ENCODE measurements at regions not wholly inside any gene's neighbourhood (a gene's known extent, or its start where the extent isn't known, plus 50 kb on each side); places are given as distances from the start of the nearest gene placed in this dataset.

GRCh38 chr14:76947078-76947837, 81.2 kb downstream of the IRF2BPL start:
- peak; percentile 67 for TF ChIP-seq CTCF (IDR thresholded peaks at IDR 0.05; ENCODE audit: insufficient read depth, low read length, severe bottlenecking)
- H3K4me3 ChIP-seq (ENCODE audit: low read depth, low read length) = no peak overlapping the region
- H3K36me3 ChIP-seq (ENCODE audit: control insufficient read depth, insufficient read depth, low read length) = no peaks in the 10 kb centered on the region
- DNase-seq (ENCODE audit: low read depth) = peak; percentile 83
- FAIRE-seq = no peak
- H3K27me3 ChIP-seq (ENCODE audit: control insufficient read depth, insufficient read depth, low read length) = no peaks in the 10 kb centered on the region

DNA sequence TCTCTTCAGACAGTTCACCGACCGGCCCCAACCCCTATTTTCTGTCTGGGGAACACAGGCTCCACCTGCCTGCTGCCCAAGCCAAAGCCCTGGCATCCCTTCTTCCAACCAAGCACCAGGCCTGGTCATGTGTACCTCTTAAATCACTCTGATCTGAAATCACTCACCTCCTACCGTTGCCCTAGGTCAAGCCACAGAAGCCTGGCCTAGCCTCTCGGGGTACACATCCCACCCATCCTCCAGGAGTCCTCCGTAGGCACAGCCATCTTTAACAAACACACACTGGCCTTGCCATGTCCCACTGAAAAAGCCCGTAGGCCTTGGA, 81.8 kb downstream of the IRF2BPL start:
- FAIRE-seq (no peak), DNase-seq (ENCODE audit: low read depth) (no peak)
- TF ChIP-seq CTCF (IDR thresholded peaks at IDR 0.05; ENCODE audit: insufficient read depth, low read length, severe bottlenecking) = no peak
- no peaks in the 10 kb centered on the region for H3K36me3 ChIP-seq (ENCODE audit: control insufficient read depth, insufficient read depth, low read length)
- no peak overlapping the region for H3K4me3 ChIP-seq (ENCODE audit: low read depth, low read length)
- H3K27me3 ChIP-seq (ENCODE audit: control insufficient read depth, insufficient read depth, low read length) = no peaks in the 10 kb centered on the region

GRCh38 chr14:76943072-76943471, 85.4 kb downstream of the IRF2BPL start:
- DNase-seq (ENCODE audit: low read depth) (no peak), FAIRE-seq (no peak)
- no peak for TF ChIP-seq CTCF (IDR thresholded peaks at IDR 0.05; ENCODE audit: insufficient read depth, low read length, severe bottlenecking)
- Histone ChIP-seq H3K4me3 (ENCODE audit: low read depth, low read length) (no peak overlapping the region), H3K27me3 (ENCODE audit: control insufficient read depth, insufficient read depth, low read length) (no peaks in the 10 kb centered on the region), H3K36me3 (ENCODE audit: control insufficient read depth, insufficient read depth, low read length) (no peaks in the 10 kb centered on the region)

DNA sequence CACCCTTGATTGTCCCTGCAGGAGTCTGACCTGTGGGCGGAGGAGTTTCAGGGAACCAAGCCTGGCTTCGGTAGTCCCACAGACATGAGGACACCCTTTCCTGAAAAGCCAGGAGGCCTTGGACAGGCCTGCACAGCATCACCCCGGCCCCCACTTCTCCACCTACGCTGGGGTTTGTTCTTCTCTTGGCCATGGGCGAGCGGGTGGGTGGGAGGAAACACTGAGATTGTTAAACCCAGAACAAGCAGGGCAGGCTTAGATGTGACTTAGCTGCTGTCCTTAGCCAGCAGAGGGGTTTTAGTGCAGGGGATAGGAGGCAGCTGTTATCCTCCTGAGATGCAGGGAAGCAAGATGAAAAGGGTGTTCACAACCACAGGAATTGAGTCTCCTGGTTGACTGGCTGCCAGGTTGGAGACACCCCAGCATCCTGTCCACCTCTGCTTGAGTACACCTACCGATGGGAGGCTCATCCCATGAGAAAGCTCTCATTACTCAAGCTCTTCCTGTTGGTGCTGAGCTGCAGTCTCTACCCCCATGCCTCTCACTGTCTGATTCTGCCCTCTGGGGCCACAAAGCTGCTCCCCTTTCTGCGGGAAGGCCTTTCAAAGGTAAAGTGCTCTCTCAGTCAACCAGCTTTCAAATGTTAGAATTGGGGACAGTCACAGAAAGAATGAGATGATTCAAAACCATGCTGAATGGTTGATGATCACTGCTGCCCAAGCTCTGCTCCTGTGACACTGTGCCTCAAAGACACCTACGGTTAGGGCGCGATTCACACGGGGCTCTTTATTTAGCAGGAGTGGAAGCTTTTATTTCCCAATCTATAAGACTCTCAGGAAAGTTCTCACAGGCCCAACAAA, 86.3 kb downstream of the IRF2BPL start:
- TF ChIP-seq CTCF (IDR thresholded peaks at IDR 0.05; ENCODE audit: insufficient read depth, low read length, severe bottlenecking) = no peak
- DNase-seq (ENCODE audit: low read depth) = no peak
- FAIRE-seq = peak; percentile 55
- H3K36me3 ChIP-seq (ENCODE audit: control insufficient read depth, insufficient read depth, low read length) = no peaks in the 10 kb centered on the region
- no peak overlapping the region for H3K4me3 ChIP-seq (ENCODE audit: low read depth, low read length)
- no peaks in the 10 kb centered on the region for H3K27me3 ChIP-seq (ENCODE audit: control insufficient read depth, insufficient read depth, low read length)

DNA sequence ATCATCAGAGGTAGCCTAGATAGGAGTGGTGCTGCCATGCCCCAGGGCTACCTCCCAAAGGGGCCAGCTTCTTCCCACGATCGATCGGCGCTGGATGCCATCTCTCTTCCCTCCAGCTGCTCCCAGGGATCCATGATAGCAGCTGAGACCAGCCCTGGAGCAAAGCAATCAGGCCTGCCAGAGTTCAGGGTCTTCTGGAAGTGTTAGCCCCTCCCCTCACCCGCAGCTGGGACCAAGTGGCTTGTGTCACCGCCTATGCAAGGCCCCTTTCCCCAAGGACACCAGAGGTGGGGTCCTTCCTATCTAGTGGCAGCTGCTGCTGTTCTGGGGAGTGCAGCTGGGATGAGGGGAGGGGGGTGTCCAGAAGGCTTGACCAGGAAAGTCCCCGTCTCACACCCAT, 87.0 kb downstream of the IRF2BPL start:
- DNase-seq (ENCODE audit: low read depth) = no peak
- Histone ChIP-seq H3K27me3 (ENCODE audit: control insufficient read depth, insufficient read depth, low read length) (no peaks in the 10 kb centered on the region), H3K4me3 (ENCODE audit: low read depth, low read length) (no peak overlapping the region), H3K36me3 (ENCODE audit: control insufficient read depth, insufficient read depth, low read length) (no peaks in the 10 kb centered on the region)
- no peak for FAIRE-seq
- no peak for TF ChIP-seq CTCF (IDR thresholded peaks at IDR 0.05; ENCODE audit: insufficient read depth, low read length, severe bottlenecking)
